HG02943 (cell line): ENCODE measurements at regions not wholly inside any gene's neighbourhood (a gene's known extent, or its start where the extent isn't known, plus 50 kb on each side); places are given as distances from the start of the nearest gene placed in this dataset.
"Not testable (repeated sequence)": the region's sequence is repeated elsewhere in the genome, so short reads cannot be mapped to it uniquely, and the experiment has no call there.

Experiments
- ATAC-seq: cut with Tn5 transposase; IDR thresholded peaks from one replicate; pipeline ENCODE4 v1.9.1; 2021; ENCODE audit warnings: mild to moderate bottlenecking, low read depth, moderate library complexity; ENCODE audit not compliant: unreplicated experiment

DNA sequence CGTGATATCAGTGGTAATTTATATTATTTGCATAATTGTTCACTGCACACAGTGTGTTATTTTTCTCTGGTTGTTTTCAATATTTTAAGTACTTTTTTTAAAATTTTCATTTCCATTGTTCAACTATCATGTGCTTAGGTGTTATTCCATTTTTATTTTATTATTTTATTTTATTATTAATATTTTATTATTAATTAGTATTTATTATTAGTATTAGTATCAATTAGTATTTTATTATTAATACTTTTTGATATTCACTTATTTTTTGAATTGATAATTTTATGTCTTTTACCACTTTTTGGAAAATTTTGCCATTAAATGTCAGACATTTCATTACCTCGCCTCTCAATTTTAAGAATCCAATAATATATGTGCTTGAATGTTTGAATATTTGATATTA lies 593.8 kb upstream of the GRM3 start:
- ATAC-seq = no peak

DNA sequence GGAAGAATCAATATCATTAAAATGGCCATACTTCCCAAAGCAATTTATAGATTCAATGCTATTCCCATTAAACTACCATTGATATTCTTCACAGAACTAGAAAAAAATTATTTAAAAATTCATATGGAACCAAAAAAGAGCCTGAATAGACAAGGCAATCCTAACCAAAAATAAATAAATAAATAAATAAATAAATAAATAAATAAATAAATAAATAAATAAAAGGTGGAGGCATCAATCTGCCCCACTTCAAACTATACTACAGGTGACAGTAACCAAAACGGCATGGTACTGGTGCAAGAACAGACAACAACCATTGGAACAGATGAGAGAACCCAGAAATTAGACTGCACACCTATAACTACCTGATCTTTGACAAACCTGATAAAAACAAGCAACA lies 598.5 kb upstream of the GRM3 start:
- not testable (repeated sequence) for ATAC-seq

DNA sequence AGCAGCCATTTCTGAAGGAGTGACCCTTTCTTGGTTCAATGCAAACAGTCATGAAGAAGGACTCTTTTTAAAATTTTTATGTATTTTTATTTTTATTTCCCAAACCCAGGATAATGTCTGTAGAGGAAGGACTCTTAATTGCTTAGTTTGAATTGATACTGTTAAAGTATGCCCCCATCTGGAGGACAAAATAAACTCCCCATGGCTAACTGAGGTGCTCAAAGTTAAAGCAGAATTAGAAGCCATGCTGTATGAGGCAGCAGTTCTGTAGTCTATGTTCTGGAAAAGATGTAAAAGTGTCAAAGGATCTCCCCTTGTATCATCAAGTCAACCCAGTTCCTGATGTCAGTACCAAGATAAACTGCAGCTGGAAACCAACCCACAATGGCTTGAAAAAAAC lies 617.9 kb upstream of the GRM3 start:
- no peak for ATAC-seq

DNA sequence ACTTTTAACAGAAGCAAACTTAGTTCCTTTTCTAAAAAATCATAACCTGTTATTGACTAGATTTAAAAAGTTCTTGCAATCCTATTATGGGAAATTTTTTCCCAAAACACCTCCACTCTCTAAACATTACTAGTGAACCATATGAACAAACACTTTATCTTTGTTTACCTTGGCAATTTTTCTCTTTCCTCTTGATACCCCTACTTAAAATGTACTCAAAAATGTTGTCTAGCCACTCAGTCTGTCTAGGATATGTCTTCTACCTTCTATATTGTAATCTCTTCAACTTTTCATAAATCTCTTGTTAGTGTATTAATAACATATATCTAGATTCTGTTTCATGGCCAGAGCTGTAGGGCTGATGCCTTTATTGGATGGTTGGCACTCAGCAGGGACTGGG lies 630.0 kb upstream of the GRM3 start:
- ATAC-seq = no peak

DNA sequence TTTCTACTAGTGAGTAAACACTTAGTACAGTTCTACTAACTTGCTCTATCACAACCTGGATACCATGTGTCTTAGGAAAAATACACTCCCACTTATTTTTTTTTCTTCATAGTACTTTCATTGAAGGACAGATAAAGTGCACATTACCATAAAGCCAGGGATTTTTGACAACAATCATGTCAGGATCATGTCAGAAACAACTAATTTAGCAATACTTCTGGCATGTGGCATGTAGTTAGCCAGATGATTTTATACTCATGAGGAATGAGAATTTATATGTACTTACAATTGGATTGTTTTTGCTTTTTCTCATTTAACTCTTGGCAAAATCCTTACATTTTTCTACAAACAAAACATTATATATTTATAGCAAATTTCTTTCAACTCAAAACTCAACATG lies 630.7 kb upstream of the GRM3 start:
- ATAC-seq = no peak

DNA sequence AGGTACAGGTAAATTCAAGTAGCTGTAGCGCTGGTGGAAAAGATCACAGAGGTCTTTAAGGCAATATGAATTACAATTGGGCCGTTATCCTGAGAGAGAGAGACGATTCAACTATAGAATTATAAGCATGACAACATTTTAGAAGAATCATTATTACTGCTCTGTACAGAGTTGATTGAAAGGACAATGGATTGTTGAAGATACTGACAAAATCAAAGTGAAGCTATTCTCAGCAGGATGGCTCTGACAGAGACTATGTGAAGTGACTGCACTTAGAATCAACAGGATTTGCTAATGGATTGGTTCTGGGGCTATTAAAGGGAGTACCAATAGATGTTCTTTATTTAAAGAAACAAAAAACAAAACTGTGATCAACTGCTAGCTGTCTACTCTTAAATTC lies 634.8 kb upstream of the GRM3 start:
- ATAC-seq = no peak

DNA sequence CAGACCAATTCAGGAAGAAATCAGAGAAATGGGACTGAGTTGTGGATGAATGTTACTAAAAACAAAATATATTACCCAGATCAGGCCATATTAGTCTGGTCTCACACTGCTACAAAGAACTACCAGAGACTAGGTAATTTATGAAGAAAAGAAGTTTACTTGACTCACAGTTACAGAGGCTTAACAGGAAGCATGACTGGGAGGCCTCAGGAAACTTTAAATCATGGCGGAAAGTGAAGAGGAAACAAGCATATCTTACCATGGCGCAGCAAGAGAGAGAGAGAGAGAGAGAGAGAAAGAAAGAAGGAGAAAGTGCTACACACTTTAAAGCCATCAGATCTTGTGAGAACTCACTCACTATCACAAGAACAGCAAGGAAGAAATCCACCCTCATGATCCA lies 636.8 kb upstream of the GRM3 start:
- no peak for ATAC-seq

DNA sequence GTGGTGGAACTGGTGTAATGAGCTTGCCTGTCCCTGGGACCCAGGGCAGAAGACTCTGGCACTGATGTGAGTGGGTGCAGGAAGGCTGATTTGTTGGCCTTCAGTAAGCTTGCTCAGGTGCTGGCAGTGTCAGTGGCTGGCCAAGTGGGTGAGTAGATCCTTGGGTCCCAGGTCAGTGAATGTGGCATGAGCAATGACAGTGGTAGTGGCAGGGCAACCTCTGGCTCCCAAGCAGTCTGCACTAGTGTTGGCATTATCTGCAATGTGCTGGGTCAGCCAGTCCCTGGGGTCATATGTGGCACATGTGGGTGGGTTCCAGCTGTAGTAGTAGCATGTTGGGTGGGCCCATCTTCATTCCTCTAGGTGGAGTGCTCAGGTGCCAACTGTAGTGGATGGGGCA lies 640.9 kb upstream of the GRM3 start:
- ATAC-seq = no peak

DNA sequence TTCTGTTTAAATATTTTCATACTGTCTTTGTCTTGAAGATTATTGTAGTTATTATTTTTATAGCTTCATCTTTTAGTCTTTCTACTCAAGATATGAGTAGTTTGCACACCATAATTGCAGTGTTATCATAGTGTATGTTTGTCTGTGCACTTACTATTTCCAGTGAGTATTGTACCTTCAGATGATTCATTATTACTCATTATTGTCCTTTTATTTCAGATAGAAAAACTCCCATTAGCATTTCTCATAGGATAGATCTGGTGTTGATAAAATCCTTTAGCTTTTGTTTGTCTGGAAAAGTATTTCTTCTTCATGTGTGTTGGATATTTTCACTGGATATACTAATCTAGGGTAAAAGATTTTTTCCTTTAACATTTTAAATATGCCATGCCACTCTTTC lies 646.2 kb upstream of the GRM3 start:
- ATAC-seq = no peak

DNA sequence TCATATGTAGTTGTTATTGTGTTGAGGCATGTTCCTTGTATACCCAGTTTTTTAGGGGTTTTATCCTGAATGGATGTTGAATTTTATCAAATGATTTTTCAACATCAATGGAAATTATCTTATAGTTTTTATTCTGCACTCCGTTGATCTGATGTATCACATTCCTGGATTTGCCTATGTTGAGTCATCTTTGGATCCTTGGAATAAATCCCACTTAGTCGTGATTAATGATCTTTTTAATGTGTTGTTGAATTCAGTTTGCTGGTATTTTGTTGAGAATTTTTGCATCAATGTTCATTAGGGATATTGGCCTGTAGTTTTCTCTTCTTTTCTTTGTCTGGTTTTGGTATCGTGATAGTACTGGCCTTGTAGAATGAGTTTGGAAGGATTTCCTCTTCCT lies 648.6 kb upstream of the GRM3 start:
- ATAC-seq = no peak

DNA sequence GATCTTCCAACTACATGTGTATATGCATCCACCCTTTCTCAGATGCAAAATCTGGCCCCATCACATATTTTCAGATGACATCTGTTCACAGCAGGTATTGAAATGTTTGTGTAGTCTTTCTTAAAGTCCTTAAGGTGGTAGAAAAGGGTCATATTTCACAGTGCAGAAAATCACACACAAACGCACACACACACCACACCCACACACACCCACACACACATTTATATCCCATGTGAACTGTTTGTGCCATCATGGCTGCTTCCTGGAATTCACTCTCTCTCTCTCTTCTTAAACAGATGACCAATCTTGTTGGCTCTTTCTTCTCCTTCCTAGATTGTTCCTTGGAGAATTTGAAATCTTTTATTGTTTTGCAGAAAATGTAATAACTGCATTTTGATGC lies 663.0 kb upstream of the GRM3 start:
- ATAC-seq = no peak

DNA sequence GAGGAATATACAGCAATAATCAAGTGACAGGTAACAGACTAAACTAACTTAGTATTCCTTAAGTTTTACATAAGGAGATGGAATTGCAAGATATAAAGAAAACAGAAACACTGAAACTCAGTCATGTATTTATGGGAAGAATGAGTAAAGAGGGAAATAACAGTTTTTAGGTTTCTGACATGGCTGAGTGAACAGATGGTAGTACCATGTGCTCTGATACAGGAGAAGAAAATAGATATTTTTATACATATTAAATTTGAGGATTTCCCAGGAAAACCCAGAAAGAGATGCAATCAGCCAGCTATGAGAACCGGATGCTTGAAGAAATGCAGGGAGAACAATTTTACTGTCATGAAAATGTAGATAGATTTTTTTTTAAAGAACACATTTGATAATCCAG lies 669.5 kb upstream of the GRM3 start:
- no peak for ATAC-seq

DNA sequence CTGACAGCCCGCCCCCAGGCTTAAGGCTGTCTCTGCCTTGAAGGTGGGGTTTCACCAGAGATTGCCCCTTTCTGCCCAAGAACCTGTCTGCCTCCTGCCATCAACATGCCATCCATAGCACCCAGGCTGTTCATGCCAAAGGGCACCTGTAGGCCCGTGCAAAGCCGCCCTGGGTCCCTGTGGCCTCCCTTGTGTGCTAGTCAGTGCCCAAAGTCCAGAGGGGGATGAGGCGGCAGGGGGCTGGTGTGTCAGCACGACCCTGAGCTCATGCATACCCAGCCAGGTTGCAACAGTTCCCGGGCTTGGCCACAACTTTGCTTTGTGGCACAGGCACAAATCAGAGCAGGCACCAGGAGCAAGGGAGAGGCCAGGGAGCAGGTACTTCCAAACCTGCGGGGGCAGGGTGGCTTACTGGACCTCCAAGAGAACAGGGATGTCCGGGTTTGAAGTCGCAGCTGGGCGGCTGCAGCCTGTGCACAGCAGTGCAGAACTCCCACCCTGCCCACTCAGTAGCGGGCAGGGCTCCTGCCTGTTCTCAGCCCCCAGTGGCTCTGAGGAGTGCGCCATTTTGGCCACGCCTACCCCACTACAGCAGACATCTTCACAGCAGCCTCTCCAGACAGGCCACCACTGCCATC lies 671.1 kb upstream of the GRM3 start:
- no peak for ATAC-seq

DNA sequence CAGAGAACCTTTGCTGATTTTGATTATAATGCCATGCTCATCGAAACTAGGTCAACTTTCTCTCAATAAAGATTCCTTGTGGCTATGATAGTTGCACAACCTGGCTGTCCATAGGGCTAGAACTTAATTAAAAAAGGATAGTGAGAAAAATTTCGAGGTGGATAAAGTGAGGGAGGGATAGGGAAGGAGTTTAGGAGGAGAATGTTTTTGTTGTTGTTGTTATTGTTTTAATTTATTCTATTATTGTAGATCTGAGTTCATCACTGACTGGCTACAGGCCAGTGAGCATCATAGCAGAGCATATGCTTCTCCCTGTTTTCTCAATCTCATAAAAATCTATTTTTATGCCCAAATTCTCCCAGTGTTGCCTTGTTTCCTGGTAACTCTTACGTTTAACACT lies 688.7 kb upstream of the GRM3 start:
- no peak for ATAC-seq

DNA sequence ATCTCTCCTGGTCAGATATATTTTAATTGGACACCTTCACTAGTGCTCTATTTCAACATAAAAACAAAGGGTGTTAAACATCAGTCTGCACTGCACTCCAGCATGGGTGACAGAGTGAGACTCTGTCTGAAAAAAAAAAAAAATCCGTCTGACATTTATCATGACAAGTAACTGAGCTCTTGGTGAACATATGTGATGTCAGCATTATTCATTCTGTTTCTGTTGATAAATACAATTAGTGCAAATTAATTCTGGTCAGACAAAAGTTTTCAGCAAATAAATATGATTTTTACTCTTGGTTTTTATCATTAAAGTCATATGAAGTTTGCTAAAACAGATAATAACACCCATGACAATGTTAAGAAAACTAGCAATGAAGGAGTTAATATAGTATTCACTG lies 692.8 kb upstream of the GRM3 start:
- no peak for ATAC-seq

DNA sequence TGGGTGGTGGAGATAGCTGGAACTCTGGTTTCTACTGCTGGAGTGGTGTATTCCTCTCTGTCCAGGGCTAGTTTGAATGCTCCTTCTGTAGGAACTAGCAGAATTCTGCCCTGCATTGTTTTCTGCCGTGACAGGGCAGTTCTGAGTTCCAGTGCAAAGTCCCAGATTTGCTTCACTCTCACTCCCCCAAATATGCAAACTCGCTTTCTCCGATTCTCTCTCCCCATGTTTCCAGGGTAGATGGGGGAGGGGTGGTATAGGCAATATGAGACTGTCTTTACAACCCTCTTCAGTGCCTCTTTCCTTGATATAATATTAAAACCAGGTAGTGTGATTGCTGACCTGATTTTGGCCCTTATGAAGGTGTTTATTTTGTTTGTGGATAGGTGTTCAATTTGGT lies 693.3 kb upstream of the GRM3 start:
- ATAC-seq = no peak

DNA sequence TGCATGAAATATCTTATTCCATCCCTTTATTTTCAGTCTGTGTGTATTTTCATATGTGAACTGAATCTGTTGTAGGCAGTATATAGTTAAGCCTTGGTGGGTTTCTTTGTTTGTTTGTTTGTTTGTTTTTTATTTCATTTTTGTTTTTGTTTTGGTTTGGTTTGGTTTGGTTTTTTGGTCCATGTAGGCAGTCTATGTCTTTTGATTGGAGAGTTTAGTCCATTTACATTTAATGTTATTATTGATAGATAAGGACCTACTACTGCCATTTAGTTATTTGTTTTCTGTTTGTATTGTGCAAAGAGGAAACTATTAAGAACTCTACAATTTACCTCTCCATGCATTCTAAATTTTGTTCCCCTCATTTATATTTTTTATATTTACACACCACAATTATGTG lies 695.9 kb upstream of the GRM3 start:
- ATAC-seq = no peak

DNA sequence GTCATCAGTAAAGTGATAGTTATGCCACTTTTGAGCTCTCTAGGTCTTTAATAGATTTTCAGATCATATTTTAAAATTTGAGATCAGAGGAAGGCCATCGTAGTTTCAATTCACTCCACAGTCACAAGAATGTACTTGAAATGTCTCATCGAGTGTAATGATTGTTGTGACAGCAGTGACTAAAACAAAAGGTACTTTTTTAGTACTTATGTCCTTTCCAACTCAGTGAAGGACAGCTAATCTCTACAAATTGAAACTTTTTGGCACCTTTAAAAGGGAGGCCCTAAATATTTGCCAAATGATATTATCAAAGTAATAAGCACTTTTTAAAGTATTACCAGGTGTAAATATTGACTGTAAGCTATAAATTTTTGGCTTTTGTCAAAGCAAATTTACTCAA lies 702.9 kb upstream of the GRM3 start:
- ATAC-seq = no peak

DNA sequence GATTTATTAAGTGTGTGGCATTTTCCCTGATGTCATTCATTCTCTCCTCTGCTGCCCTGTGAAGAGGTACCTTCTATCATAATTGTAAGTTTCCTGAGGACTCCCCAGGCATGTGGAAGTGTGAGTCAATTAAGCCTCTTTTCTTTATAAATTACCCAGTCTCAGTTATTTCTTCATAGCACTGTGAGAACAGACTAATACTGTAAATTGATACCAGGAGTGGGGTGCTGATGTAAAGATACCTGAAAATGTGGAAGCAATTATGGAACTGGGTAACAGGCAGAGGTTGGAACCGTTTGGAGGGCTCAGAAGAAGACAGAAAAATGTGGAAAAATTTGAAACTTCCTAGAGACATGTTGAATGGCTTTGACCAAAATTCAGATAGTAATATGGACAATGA lies 711.8 kb upstream of the GRM3 start:
- ATAC-seq = no peak

DNA sequence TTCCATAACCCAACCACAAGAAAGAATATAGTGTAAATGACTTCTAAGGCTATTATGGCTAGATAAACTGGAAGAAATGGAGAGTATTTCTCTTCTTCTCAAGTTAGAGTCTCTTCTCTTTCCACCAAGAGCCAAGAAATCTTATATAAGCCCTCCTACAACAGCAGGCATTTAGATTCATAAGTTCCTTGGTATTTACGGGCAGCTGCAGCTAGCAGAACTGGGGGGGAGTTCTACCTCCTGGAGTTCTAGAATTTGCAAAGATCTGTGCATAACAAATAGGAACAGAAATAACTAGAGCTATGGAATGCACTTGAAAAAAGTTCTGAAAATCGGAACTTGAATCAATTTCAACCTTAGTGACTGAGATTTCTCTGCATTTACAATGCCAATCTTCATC lies 715.2 kb upstream of the GRM3 start:
- ATAC-seq = no peak

DNA sequence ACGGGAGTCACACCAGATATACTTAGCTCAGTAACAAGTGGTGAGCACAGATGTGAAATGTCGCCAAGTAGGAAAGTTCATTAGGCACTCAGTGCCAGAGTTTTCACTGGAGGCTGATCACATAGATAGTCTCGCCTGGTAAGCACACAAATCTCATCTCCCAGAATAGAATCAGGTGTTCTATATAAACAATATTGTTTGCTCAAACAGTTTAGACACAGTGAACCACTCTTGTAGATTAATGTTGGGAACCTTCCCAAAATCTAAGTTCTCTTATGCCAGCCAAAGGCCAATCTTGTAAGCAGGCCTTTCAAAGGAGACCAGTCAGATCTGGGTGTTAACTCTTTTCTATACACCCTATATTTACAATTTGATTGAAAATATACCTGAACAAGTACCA lies 716.5 kb upstream of the GRM3 start:
- ATAC-seq = no peak

DNA sequence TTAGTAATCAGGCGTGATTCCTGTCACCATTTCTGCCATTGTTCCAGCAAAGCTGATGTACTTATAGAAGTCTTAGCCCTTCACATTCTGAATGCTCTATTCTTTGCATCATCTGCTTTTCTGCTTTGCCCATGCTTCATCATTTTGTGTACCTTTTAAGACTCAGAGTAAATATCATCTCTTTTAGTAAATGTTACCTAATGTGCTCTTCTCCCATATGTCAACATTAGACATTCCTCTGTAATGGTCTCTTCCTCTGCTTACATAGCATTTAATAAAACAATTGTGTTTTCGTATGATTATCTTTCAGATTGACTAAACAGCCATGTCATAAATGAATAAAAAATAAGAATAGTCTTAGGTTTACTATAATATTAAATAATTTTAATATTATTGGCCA lies 719.6 kb upstream of the GRM3 start:
- no peak for ATAC-seq

DNA sequence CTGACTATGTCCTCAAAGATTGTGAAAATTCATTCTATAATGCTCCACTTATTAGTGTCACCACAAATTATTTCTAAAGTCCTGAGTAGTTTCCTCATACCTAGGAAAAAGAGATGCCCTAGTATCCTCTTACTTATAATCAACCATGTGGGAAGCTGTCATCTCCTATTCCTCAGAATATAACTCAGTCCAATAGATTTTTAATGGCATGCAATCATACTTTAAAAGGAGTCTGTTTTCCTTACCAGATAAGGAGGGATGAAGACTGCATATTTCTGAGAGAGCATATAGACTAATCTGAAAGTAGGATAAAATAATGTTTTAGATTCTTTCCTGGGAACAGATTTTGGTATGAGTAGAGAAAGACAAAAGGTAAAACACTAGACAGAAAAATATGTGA lies 727.7 kb upstream of the GRM3 start:
- ATAC-seq = no peak
